Lower leg skin (tissue), 4 donors: ENCODE measurements at regions not wholly inside any gene's neighbourhood (a gene's known extent, or its start where the extent isn't known, plus 50 kb on each side); places are given as distances from the start of the nearest gene placed in this dataset.

ENCODE experiments used
- DNase-seq, 2 donors: peaks; one replicate each; pipeline ENCODE4 v3.0.0-alpha.2; 2019; ENCODE audit warnings: low spot score in 2 of 2
- H3K4me3 ChIP-seq: fragments of 200-600 bp; sonication (generic); 2 replicates; pipeline ENCODE4 v1.5.1; 2017; ENCODE audit warnings: mild to moderate bottlenecking, low read depth; ENCODE audit not compliant: poor library complexity, severe bottlenecking
- CTCF ChIP-seq, 3 donors: fragments of 450-650 bp; IDR thresholded peaks; one replicate each; pipeline ENCODE4 v1.5.1; 2016; ENCODE audit warnings: antibody characterized with exemption in 3 of 3, mild to moderate bottlenecking in 3 of 3, moderate library complexity in 2 of 3
- POLR2A ChIP-seq, 2 donors: fragments of 450-650 bp; IDR thresholded peaks; one replicate each; pipeline ENCODE4 v1.6.1; 2016 to 2017; ENCODE audit warnings: antibody characterized with exemption in 2 of 2, mild to moderate bottlenecking in 1 of 2, moderate library complexity in 1 of 2
- WGBS, 2 donors: methylation state at CpG; one replicate each; pipeline ENCODE4 v1.1.5; 2018; 5-methylcytosine and 5-hydroxymethylcytosine counted together
- intact Hi-C: fragments of 100-400 bp; cut with DNase I; formaldehyde crosslinking; loops from one replicate; pipeline ENCODE4 v1.15.0; 2023; ENCODE audit warnings: low total_unique reads

- no peak for TF ChIP-seq CTCF (IDR thresholded peaks at IDR 0.05)
- no peak for TF ChIP-seq POLR2A (IDR thresholded peaks at IDR 0.05)
- DNase-seq: no peak
- H3K4me3 ChIP-seq: no peak overlapping the region
- WGBS, 2 donors: 69 to 72% methylated on average over 3 of the region's 3 CpGs
- intact Hi-C loops: no loop called here
Observed at GRCh38 chr11:109043315-109043714, 378.4 kb downstream of the DDX10 start.

- H3K4me3 ChIP-seq: no peak overlapping the region
- no peak for TF ChIP-seq POLR2A (IDR thresholded peaks at IDR 0.05)
- TF ChIP-seq CTCF (IDR thresholded peaks at IDR 0.05): no peak
- WGBS, 2 donors: 83 to 86% methylated on average over 11 of the region's 11 CpGs
- no peak for DNase-seq
- intact Hi-C loops: no loop called here
Observed at GRCh38 chr11:109046284-109046992, 375.6 kb upstream of the C11orf87 start.

GRCh38 chr11:109048098-109048497, 373.9 kb upstream of the C11orf87 start:
- TF ChIP-seq CTCF (IDR thresholded peaks at IDR 0.05) (no peak), POLR2A (IDR thresholded peaks at IDR 0.05) (no peak)
- H3K4me3 ChIP-seq: no peak overlapping the region
- DNase-seq: no peak
- intact Hi-C loops: no loop called here

GRCh38 chr11:109051200-109051599, 370.8 kb upstream of the C11orf87 start:
- TF ChIP-seq CTCF (IDR thresholded peaks at IDR 0.05): no peak
- no peak for TF ChIP-seq POLR2A (IDR thresholded peaks at IDR 0.05)
- WGBS, 2 donors: 90 to 93% methylated on average over 3 of the region's 3 CpGs
- DNase-seq: no peak
- H3K4me3 ChIP-seq: no peak overlapping the region
- intact Hi-C loops: no loop called here

GRCh38 chr11:109059402-109059801, 362.6 kb upstream of the C11orf87 start:
- no peak overlapping the region for H3K4me3 ChIP-seq
- intact Hi-C loops: no loop called here
- no peak for TF ChIP-seq CTCF (IDR thresholded peaks at IDR 0.05)
- TF ChIP-seq POLR2A (IDR thresholded peaks at IDR 0.05): no peak
- 81 to 89% methylated on average over 5 of the region's 5 CpGs for WGBS, 2 donors
- DNase-seq: no peak

- no peak for TF ChIP-seq POLR2A (IDR thresholded peaks at IDR 0.05)
- no peak for TF ChIP-seq CTCF (IDR thresholded peaks at IDR 0.05)
- WGBS, 2 donors: 76 to 78% methylated on average over 1 of the region's 1 CpG
- intact Hi-C loops: no loop called here
- no peak overlapping the region for H3K4me3 ChIP-seq
- DNase-seq: no peak
Observed at GRCh38 chr11:109061394-109061793, 360.6 kb upstream of the C11orf87 start.
